ENCODE measurements at regions not wholly inside any gene's neighbourhood (a gene's known extent, or its start where the extent isn't known, plus 50 kb on each side); places are given as distances from the start of the nearest gene placed in this dataset.

- H3K9me3 Mint-ChIP-seq: no peaks in the 10 kb centered on the region
Measured at GRCh38 chr21:36232641-36233040, 76.0 kb downstream of the DOP1B start.

GRCh38 chr21:36235058-36235582, 78.5 kb downstream of the DOP1B start:
- H3K27ac Mint-ChIP-seq: peak overlapping the region; percentile 42
- H3K4me3 Mint-ChIP-seq: no peak overlapping the region
- no peak for DNase-seq (ENCODE audit: extremely low spot score, unreplicated experiment)
- H3K4me1 Mint-ChIP-seq (ENCODE audit: unreplicated experiment): peaks cover 4% of the 10 kb centered on the region
- no peaks in the 10 kb centered on the region for H3K27me3 Mint-ChIP-seq
- no peak for TF ChIP-seq CTCF (conservative IDR thresholded peaks at IDR 0.05)
- peaks cover 4% of the 10 kb centered on the region for H3K36me3 Mint-ChIP-seq
- H3K9me3 Mint-ChIP-seq: no peaks in the 10 kb centered on the region

More at GRCh38 chr21:36232641-36233040, 76.0 kb downstream of the DOP1B start:
- H3K27ac Mint-ChIP-seq: no peak overlapping the region
- no peak for TF ChIP-seq CTCF (conservative IDR thresholded peaks at IDR 0.05)
- DNase-seq (ENCODE audit: extremely low spot score, unreplicated experiment): no peak
- H3K4me3 Mint-ChIP-seq: no peak overlapping the region
- no peaks in the 10 kb centered on the region for H3K27me3 Mint-ChIP-seq
- H3K36me3 Mint-ChIP-seq: no peaks in the 10 kb centered on the region
- H3K4me1 Mint-ChIP-seq (ENCODE audit: unreplicated experiment): peaks cover 4% of the 10 kb centered on the region

- Mint-ChIP-seq H3K27ac (no peak overlapping the region), H3K4me1 (ENCODE audit: unreplicated experiment) (peaks cover 4% of the 10 kb centered on the region), H3K9me3 (no peaks in the 10 kb centered on the region), H3K36me3 (peaks cover 4% of the 10 kb centered on the region), H3K4me3 (no peak overlapping the region), H3K27me3 (no peaks in the 10 kb centered on the region)
- DNase-seq (ENCODE audit: extremely low spot score, unreplicated experiment): no peak
- TF ChIP-seq CTCF (conservative IDR thresholded peaks at IDR 0.05): no peak
Measured at GRCh38 chr21:36236052-36236730, 79.6 kb downstream of the DOP1B start.

- DNase-seq (ENCODE audit: extremely low spot score, unreplicated experiment): no peak
- peaks cover 4% of the 10 kb centered on the region for H3K4me1 Mint-ChIP-seq (ENCODE audit: unreplicated experiment)
- H3K4me3 Mint-ChIP-seq: no peak overlapping the region
- no peak overlapping the region for H3K27ac Mint-ChIP-seq
- H3K36me3 Mint-ChIP-seq: peaks cover 4% of the 10 kb centered on the region
- no peaks in the 10 kb centered on the region for H3K27me3 Mint-ChIP-seq
- no peaks in the 10 kb centered on the region for H3K9me3 Mint-ChIP-seq
- no peak for TF ChIP-seq CTCF (conservative IDR thresholded peaks at IDR 0.05)
Measured at GRCh38 chr21:36237441-36237840, 80.8 kb downstream of the DOP1B start.

- H3K27me3 Mint-ChIP-seq: no peaks in the 10 kb centered on the region
- H3K4me3 Mint-ChIP-seq: no peak overlapping the region
- H3K4me1 Mint-ChIP-seq (ENCODE audit: unreplicated experiment): peaks cover 4% of the 10 kb centered on the region
- no peak for DNase-seq (ENCODE audit: extremely low spot score, unreplicated experiment)
- H3K27ac Mint-ChIP-seq: no peak overlapping the region
- no peaks in the 10 kb centered on the region for H3K9me3 Mint-ChIP-seq
- H3K36me3 Mint-ChIP-seq: peaks cover 4% of the 10 kb centered on the region
- no peak for TF ChIP-seq CTCF (conservative IDR thresholded peaks at IDR 0.05)
Measured at GRCh38 chr21:36239585-36239984, 80.4 kb upstream of the MORC3 start.
